ENCODE measurements at regions not wholly inside any gene's neighbourhood (a gene's known extent, or its start where the extent isn't known, plus 50 kb on each side); places are given as distances from the start of the nearest gene placed in this dataset.

- Histone ChIP-seq H3K27ac (ENCODE audit: low read depth in 1 of 2, low read length in 2 of 2) (no peak overlapping the region), H3K9me3 (ENCODE audit: control insufficient read depth in 4 of 4, low read length in 3 of 4) (no peaks in the 10 kb centered on the region), H3K4me3 (ENCODE audit: low read depth in 1 of 3, low read length in 3 of 3) (no peak overlapping the region), H3K9ac (ENCODE audit: low read depth in 1 of 2, low read length in 2 of 2) (no peak overlapping the region), H3K36me3 (ENCODE audit: control insufficient read depth in 4 of 4, insufficient read depth in 3 of 4, low read depth in 1 of 4, low read length in 3 of 4) (no peaks in the 10 kb centered on the region), H3K27me3 (ENCODE audit: control insufficient read depth in 4 of 4, insufficient read depth in 4 of 4, low read length in 3 of 4) (peaks cover 0 to 3% (median 0%) of the 10 kb centered on the region in 4 donors), H3K4me1 (ENCODE audit: control insufficient read depth in 4 of 4, insufficient read depth in 4 of 4, low read length in 3 of 4) (no peaks in the 10 kb centered on the region)
- TF ChIP-seq RAD21 (IDR thresholded peaks at IDR 0.05) = no peak
- no peak for TF ChIP-seq ATF3 (IDR thresholded peaks at IDR 0.05)
- no peak for TF ChIP-seq YY1 (IDR thresholded peaks at IDR 0.05)
- no peak for TF ChIP-seq GABPA (IDR thresholded peaks at IDR 0.05 in 1 of 2, conservative IDR thresholded peaks at IDR 0.05 in 1 of 2)
- no peak for TF ChIP-seq RXRA (IDR thresholded peaks at IDR 0.05)
- TF ChIP-seq MAX (IDR thresholded peaks at IDR 0.05) = no peak
- no peak for TF ChIP-seq ZBTB33 (IDR thresholded peaks at IDR 0.05)
- TF ChIP-seq NR2F2 (IDR thresholded peaks at IDR 0.05) = no peak
- TF ChIP-seq FOXA2 (IDR thresholded peaks at IDR 0.05) = no peak
- no peak for TF ChIP-seq SP1 (IDR thresholded peaks at IDR 0.05)
- no peak for TF ChIP-seq HNF4A (conservative IDR thresholded peaks at IDR 0.05)
- TF ChIP-seq REST (IDR thresholded peaks at IDR 0.05) = no peak
- TF ChIP-seq TAF1 (conservative IDR thresholded peaks at IDR 0.05) = no peak
- no peak for TF ChIP-seq HNF4G (IDR thresholded peaks at IDR 0.05)
- no peak for TF ChIP-seq FOXA1 (IDR thresholded peaks at IDR 0.05)
- no peak for TF ChIP-seq EGR1 (IDR thresholded peaks at IDR 0.05; ENCODE audit: low read depth in 2 of 2)
- TF ChIP-seq CTCF (IDR thresholded peaks at IDR 0.05; ENCODE audit: low read depth, low read length, missing input control) = no peak
- no peak for TF ChIP-seq JUND (IDR thresholded peaks at IDR 0.05)
- DNase-seq (ENCODE audit: low spot score) = no peak
- WGBS = 44% methylated on average over 1 of the region's 1 CpG
Observed at GRCh38 chr3:89576417-89576816, 469.0 kb downstream of the EPHA3 start.
